Stimulated activated naive B cell treated with anti-CD40 and anti-IgM and Interleukin-4, amounts not matched to agents 10 μg/mL and 1 μg/mL and 100 μg/mL, for 72 hours (primary cell): ENCODE measurements at regions not wholly inside any gene's neighbourhood (a gene's known extent, or its start where the extent isn't known, plus 50 kb on each side); places are given as distances from the start of the nearest gene placed in this dataset.
"Not testable (repeated sequence)": the region's sequence is repeated elsewhere in the genome, so short reads cannot be mapped to it uniquely, and the experiment has no call there.

ENCODE experiments used
- ATAC-seq, 2 donors: fragments of 150-1000 bp; cut with Tn5 transposase; replicated peaks; 2 replicates each; pipeline ENCODE4 v1.10.0; 2021; ENCODE audit warnings: moderate library complexity in 1 of 2
- DNase-seq: peaks from one replicate; pipeline ENCODE4 v3.0.0; 2021
- H3K27ac Mint-ChIP-seq: one replicate; pipeline ENCODE4 v1.8.0; 2022; ENCODE audit warnings: mild to moderate bottlenecking, mixed read lengths
- H3K27me3 Mint-ChIP-seq, 2 donors: one replicate each; pipeline ENCODE4 v1.8.0; 2022; ENCODE audit warnings: mixed read lengths in 2 of 2
- H3K36me3 Mint-ChIP-seq, 2 donors: one replicate each; pipeline ENCODE4 v1.8.0; 2022; ENCODE audit warnings: mixed read lengths in 2 of 2, mild to moderate bottlenecking in 1 of 2
- H3K4me1 Mint-ChIP-seq, 2 donors: one replicate each; pipeline ENCODE4 v1.8.0; 2022; ENCODE audit warnings: mixed read lengths in 2 of 2, mild to moderate bottlenecking in 1 of 2
- H3K4me3 Mint-ChIP-seq, 2 donors: one replicate each; pipeline ENCODE4 v1.8.0; 2022; ENCODE audit warnings: mild to moderate bottlenecking in 2 of 2, mixed read lengths in 2 of 2, moderate library complexity in 1 of 2
- H3K9me3 Mint-ChIP-seq, 2 donors: one replicate each; pipeline ENCODE4 v1.8.0; 2022; ENCODE audit warnings: mixed read lengths in 2 of 2, mild to moderate bottlenecking in 1 of 2

DNA sequence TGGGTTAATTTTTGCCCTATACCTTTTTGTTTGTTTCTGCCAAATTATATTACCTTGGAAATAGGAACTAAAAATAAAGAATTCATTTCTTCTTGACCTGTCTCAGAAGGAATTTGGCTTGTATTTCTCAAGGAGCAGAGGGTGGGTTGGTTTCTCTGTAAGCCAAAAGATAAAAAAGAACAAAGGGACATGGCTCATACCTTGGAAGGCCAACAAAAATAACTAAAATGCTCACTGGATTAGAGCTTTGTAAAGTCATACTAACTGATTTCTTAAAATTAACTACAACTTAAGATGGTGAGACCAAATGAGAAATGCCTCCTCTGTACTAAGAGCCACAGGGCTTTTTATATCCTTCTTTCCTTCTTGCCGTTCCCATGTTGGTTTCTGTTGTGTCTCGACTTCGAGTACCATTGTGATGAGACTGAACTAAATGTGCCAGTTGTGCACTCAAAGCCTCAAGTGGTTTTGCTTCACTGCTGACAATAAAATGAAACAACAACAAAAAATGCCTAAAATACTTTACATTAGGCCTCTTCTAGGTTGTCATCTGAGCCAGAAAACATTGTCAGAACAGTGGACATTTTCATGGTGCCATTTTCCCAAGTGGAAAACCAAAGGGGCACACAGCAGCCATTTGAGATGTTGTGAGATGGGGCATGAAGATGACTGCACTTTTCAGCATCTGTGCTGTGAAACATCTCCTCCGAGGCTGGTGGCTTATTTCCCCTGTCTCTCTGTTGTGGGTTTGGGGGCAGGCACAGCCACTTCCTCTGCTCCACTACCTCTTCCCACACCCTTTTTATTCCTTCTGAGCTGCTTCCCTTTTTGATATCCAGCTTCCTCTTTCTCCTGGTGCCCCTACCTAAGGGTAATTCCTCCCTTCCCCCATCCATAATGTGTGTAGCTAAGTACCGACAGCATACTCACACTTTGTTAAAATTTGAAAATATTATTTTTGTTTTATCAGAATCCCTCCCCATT lies 51.8 kb upstream of the AGR3 start:
- Mint-ChIP-seq H3K4me3 (peak overlapping the region; percentile 33 to 54), H3K9me3 (no peaks in the 10 kb centered on the region), H3K27ac (peak overlapping the region; percentile 9), H3K4me1 (peaks cover 30 to 46% of the 10 kb centered on the region in 2 donors), H3K27me3 (peaks cover 4 to 13% of the 10 kb centered on the region in 2 donors), H3K36me3 (no peaks in the 10 kb centered on the region)
- peak; percentile 59 to 62 for ATAC-seq
- no peak for DNase-seq

GRCh38 chr7:16934722-16935340 lies 53.0 kb upstream of the AGR3 start:
- Mint-ChIP-seq H3K27ac (no peak overlapping the region), H3K36me3 (no peaks in the 10 kb centered on the region), H3K4me1 (peaks cover 22 to 39% of the 10 kb centered on the region in 2 donors), H3K4me3 (no peak overlapping the region), H3K27me3 (peaks cover 0 to 11% of the 10 kb centered on the region in 2 donors), H3K9me3 (no peaks in the 10 kb centered on the region)
- ATAC-seq (no peak), DNase-seq (no peak)

- peaks cover 0 to 7% of the 10 kb centered on the region in 2 donors for H3K27me3 Mint-ChIP-seq
- ATAC-seq (no peak), DNase-seq (no peak)
- peaks cover 19 to 34% of the 10 kb centered on the region in 2 donors for H3K4me1 Mint-ChIP-seq
- no peak overlapping the region for H3K4me3 Mint-ChIP-seq
- no peaks in the 10 kb centered on the region for H3K36me3 Mint-ChIP-seq
- H3K27ac Mint-ChIP-seq = no peak overlapping the region
- no peaks in the 10 kb centered on the region for H3K9me3 Mint-ChIP-seq
Observed at GRCh38 chr7:16935341-16935735, 53.6 kb upstream of the AGR3 start.

DNA sequence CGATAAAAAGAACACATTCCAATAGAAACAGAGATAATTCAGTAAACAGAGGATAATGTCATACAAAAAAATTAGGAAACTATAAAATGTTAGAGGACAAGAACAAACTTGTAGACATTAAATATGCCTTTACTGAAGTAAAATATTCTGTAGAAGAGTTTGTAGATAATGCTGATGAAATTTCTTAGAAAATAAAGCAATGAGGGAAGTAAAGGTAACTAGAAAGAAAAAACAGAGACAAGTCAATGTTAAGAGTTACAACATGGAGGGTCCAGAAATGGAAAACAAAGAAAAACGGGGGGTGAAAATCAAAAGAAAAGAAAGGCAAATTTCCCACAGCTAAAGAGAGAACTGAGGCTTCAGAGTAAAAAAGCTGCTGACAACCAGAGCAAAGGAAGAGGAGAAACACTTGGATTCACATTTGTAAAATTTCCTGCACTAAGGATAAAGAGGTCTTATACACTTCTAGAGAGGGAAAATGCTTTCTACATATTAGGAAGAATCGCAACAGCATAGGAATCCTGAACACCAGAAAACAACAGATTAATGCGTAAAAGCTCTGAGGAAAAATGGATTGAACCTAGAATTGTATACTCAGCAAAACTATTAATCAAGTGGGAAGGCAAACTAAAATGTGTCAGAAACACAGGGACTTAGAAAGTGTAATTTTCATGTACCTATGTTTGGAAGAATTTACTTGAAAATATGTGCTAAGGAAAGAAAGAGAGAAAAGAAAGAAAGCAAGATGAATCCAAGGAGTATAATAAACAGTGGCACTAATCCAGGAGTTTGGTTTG lies 55.0 kb upstream of the AGR3 start:
- H3K4me1 Mint-ChIP-seq = peaks cover 15 to 28% of the 10 kb centered on the region in 2 donors
- H3K27me3 Mint-ChIP-seq = no peaks in the 10 kb centered on the region
- no peak overlapping the region for H3K4me3 Mint-ChIP-seq
- no peak for DNase-seq
- no peaks in the 10 kb centered on the region for H3K9me3 Mint-ChIP-seq
- ATAC-seq = no peak
- no peaks in the 10 kb centered on the region for H3K36me3 Mint-ChIP-seq
- no peak overlapping the region for H3K27ac Mint-ChIP-seq

GRCh38 chr7:16939161-16939560 lies 57.4 kb upstream of the AGR3 start:
- Mint-ChIP-seq H3K27me3 (no peaks in the 10 kb centered on the region), H3K36me3 (no peaks in the 10 kb centered on the region), H3K9me3 (no peaks in the 10 kb centered on the region), H3K4me1 (peaks cover 7 to 12% of the 10 kb centered on the region in 2 donors), H3K4me3 (no peak overlapping the region), H3K27ac (no peak overlapping the region)
- DNase-seq (no peak), ATAC-seq (no peak)

DNA sequence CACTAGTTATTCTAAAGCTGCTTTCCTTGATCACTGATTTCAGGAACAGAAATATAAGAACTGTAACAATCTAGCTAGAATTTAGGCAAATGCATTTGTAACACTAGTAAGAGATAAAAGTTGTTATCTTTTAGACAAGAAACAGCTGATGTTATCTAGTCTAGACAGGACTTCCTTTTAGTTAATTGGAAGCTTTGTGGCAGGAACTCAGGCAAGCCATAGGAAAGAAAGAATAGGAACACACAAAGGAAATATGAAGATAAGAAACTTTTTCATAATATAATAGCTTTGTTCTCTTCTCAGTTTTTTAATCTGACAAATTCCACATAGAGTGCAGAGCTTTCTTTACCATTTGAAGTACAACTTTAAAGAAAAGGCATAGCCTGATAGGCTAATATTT lies 59.0 kb upstream of the AGR3 start:
- Mint-ChIP-seq H3K9me3 (no peaks in the 10 kb centered on the region), H3K4me3 (no peak overlapping the region), H3K27ac (no peak overlapping the region), H3K4me1 (peaks cover 5 to 6% of the 10 kb centered on the region in 2 donors), H3K27me3 (no peaks in the 10 kb centered on the region), H3K36me3 (no peaks in the 10 kb centered on the region)
- DNase-seq (no peak), ATAC-seq (no peak)

DNA sequence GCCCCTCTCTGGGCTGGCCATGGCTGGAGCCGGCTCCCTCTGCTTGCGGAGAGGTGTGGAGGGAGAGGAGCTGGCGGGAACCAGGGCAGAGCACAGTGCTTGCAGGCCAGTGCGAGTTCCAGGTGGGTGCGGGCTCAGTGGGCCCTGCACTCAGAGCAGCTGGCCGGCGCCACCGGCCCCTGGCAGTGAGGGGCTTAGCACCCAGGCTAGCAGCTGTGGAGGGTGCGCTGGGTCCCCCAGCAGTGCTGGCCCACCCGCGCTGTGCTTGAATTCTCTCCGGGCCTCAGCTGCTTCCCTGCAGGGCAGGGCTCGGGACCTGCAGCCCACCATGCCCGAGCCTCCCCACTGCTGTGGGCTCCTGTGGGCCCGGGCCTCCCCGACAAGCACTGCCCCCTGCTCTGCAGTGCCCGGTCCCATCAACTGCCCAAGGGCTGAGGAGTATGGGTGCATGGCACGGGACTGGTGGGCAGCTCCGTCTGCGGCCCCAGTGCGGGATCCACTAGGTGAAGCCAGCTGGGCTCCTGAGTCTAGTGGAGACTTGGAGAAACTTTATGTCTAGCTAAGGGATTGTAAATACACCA lies 61.2 kb upstream of the AGR3 start:
- peaks cover 5 to 6% of the 10 kb centered on the region in 2 donors for H3K4me1 Mint-ChIP-seq
- DNase-seq = no peak
- no peak for ATAC-seq
- H3K36me3 Mint-ChIP-seq = peaks cover 8% of the 10 kb centered on the region in 2 donors
- H3K27me3 Mint-ChIP-seq = no peaks in the 10 kb centered on the region
- no peak overlapping the region for H3K4me3 Mint-ChIP-seq
- H3K9me3 Mint-ChIP-seq = peaks cover 7 to 8% of the 10 kb centered on the region in 2 donors
- H3K27ac Mint-ChIP-seq = no peak overlapping the region

GRCh38 chr7:16944936-16945335 lies 63.2 kb upstream of the AGR3 start:
- Mint-ChIP-seq H3K27ac (no peak overlapping the region), H3K9me3 (peaks cover 19 to 21% of the 10 kb centered on the region in 2 donors), H3K4me1 (no peaks in the 10 kb centered on the region), H3K27me3 (no peaks in the 10 kb centered on the region), H3K4me3 (no peak overlapping the region), H3K36me3 (peaks cover 14 to 15% of the 10 kb centered on the region in 2 donors)
- ATAC-seq (no peak), DNase-seq (no peak)

DNA sequence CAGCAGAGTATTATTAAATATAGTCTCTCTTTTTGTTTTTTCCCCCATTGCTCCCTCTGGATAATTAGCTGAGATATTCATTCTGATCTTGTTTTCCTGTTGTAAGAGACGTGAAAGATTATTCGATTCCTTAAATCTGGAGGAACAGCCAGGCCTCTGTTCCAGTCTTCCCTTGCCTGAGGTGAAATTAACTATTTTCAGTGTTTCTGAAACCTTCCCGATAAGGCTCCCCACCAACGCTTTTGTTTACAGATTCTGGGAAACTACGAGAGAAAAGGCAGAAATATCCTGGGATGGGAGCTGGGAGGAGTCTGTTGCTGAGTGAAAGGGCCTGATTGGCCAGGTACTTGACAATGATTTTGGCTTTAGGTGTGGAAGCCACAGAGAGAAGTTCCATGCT lies 63.6 kb upstream of the AGR3 start:
- DNase-seq = no peak

DNA sequence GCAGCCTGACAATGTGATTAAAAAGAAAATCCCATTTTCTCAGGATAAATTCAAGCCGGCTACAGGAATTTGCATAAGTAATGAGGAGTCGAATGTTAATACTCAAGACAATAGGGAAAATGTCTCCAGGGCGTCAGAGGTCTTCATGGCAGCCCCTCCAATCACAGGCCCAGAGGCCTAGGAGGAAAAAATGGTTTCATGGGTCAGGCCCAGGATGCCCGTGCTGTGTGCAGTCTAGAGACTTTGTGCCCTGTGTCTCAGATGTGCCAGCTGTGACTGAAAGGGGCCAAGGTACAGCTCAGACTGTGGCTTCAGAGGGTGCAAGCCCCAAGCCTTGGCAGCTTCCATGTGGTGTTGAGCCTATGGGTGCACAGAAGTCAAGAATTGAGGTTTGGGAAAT lies 66.3 kb upstream of the AGR3 start:
- not testable (repeated sequence) for H3K27ac Mint-ChIP-seq, DNase-seq, H3K4me1 Mint-ChIP-seq, ATAC-seq, H3K4me3 Mint-ChIP-seq, H3K27me3 Mint-ChIP-seq
- Mint-ChIP-seq H3K36me3 (peaks cover 14 to 15% of the 10 kb centered on the region in 2 donors), H3K9me3 (peaks cover 19 to 21% of the 10 kb centered on the region in 2 donors)

More for the DNA sequence above, 63.6 kb upstream of the AGR3 start:
- peaks cover 14 to 15% of the 10 kb centered on the region in 2 donors for H3K36me3 Mint-ChIP-seq
- H3K27me3 Mint-ChIP-seq = no peaks in the 10 kb centered on the region
- no peak overlapping the region for H3K27ac Mint-ChIP-seq
- peaks cover 19 to 21% of the 10 kb centered on the region in 2 donors for H3K9me3 Mint-ChIP-seq
- H3K4me3 Mint-ChIP-seq = no peak overlapping the region
- H3K4me1 Mint-ChIP-seq = no peaks in the 10 kb centered on the region
- no peak for ATAC-seq

- DNase-seq (no peak), ATAC-seq (no peak)
- peaks cover 14 to 15% of the 10 kb centered on the region in 2 donors for H3K36me3 Mint-ChIP-seq
- no peak overlapping the region for H3K4me3 Mint-ChIP-seq
- H3K4me1 Mint-ChIP-seq = no peaks in the 10 kb centered on the region
- no peaks in the 10 kb centered on the region for H3K27me3 Mint-ChIP-seq
- no peak overlapping the region for H3K27ac Mint-ChIP-seq
- H3K9me3 Mint-ChIP-seq = peaks cover 19 to 21% of the 10 kb centered on the region in 2 donors
Observed at GRCh38 chr7:16951483-16952080, 69.8 kb upstream of the AGR3 start.

DNA sequence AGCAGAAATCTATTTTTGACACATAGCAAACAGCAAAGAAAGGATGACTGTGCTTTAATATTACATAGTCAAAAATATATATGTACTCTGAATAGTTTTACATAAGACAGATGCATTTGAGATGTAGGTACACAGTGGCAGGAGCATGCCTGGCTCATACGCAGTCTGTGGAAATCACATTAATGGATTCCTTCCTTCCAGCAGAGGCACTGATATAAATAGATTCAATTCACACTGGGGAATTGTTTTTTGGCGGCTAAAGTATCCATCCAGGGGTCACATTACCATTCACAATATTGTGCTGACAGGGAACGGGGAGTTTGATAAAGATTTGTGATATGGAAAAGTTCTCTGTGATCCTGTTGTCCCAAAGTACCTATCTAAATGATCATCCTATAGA lies 72.5 kb upstream of the AGR3 start:
- ATAC-seq = no peak
- no peaks in the 10 kb centered on the region for H3K4me1 Mint-ChIP-seq
- no peak for DNase-seq
- no peak overlapping the region for H3K4me3 Mint-ChIP-seq
- H3K27ac Mint-ChIP-seq = no peak overlapping the region
- H3K27me3 Mint-ChIP-seq = no peaks in the 10 kb centered on the region
- peaks cover 6 to 7% of the 10 kb centered on the region in 2 donors for H3K9me3 Mint-ChIP-seq
- peaks cover 4 to 7% of the 10 kb centered on the region in 2 donors for H3K36me3 Mint-ChIP-seq

- Mint-ChIP-seq H3K9me3 (peaks cover 5 to 6% of the 10 kb centered on the region in 2 donors), H3K4me1 (peaks cover 0 to 4% of the 10 kb centered on the region in 2 donors)
Observed at GRCh38 chr7:16958724-16959123, 76.9 kb upstream of the AGR3 start.

More at GRCh38 chr7:16958724-16959123, 76.9 kb upstream of the AGR3 start:
- ATAC-seq = no peak
- DNase-seq = no peak
- H3K27ac Mint-ChIP-seq = no peak overlapping the region
- no peaks in the 10 kb centered on the region for H3K27me3 Mint-ChIP-seq
- H3K36me3 Mint-ChIP-seq = peaks cover 4 to 7% of the 10 kb centered on the region in 2 donors
- H3K4me3 Mint-ChIP-seq = no peak overlapping the region
